Calu3 (cell line): ENCODE measurements at regions not wholly inside any gene's neighbourhood (a gene's known extent, or its start where the extent isn't known, plus 50 kb on each side); places are given as distances from the start of the nearest gene placed in this dataset.
A peak's percentile ranks its signal among the peaks of the same experiment; 100 is the strongest.

Experiments used
- BruUV-seq: library from RNA; stranded (reverse); fragments of 400-500 nt; replicated peaks from 2 replicates; lab custom pipeline; 2021; lab: Mats Ljungman, UMichigan
- CTCF ChIA-PET: fragments of 300-600 bp; sonication (Branson Sonifier 250); formaldehyde crosslinking; loops from one replicate; lab custom pipeline; 2022; ENCODE audit warnings: antibody characterized with exemption; lab: Charles Lee
- DNase-seq: peaks from one replicate; pipeline ENCODE4 v3.0.0; 2022
- H3K27ac Mint-ChIP-seq: one replicate; pipeline ENCODE4 v1.8.0; 2022; ENCODE audit warnings: mixed read lengths; ENCODE audit not compliant: unreplicated experiment
- H3K27me3 Mint-ChIP-seq: one replicate; pipeline ENCODE4 v1.8.0; 2022; ENCODE audit warnings: mixed read lengths; ENCODE audit not compliant: unreplicated experiment
- H3K36me3 Mint-ChIP-seq: one replicate; pipeline ENCODE4 v1.8.0; 2022; ENCODE audit warnings: mild to moderate bottlenecking, moderate library complexity, mixed read lengths; ENCODE audit not compliant: insufficient read depth, unreplicated experiment
- H3K4me1 Mint-ChIP-seq: one replicate; pipeline ENCODE4 v1.8.0; 2022; ENCODE audit warnings: mild to moderate bottlenecking, low read depth, mixed read lengths; ENCODE audit not compliant: unreplicated experiment
- H3K4me3 Mint-ChIP-seq: one replicate; pipeline ENCODE4 v1.8.0; 2022; ENCODE audit warnings: mild to moderate bottlenecking, low read depth, moderate library complexity, mixed read lengths; ENCODE audit not compliant: unreplicated experiment
- H3K9me3 Mint-ChIP-seq: one replicate; pipeline ENCODE4 v1.8.0; 2022; ENCODE audit warnings: low read depth, mixed read lengths; ENCODE audit not compliant: unreplicated experiment
- intact Hi-C: fragments of 100-400 bp; cut with micrococcal nuclease; formaldehyde crosslinking; loops from one replicate; pipeline ENCODE4 v1.10.0; 2022; ENCODE audit not compliant: unreplicated experiment
- TF ChIP-seq, protein P1 (sequence below): fragments of 200-600 bp; IDR thresholded peaks from one replicate; pipeline ENCODE4 v1.8.0; 2022; ENCODE audit warnings: antibody characterized with exemption; ENCODE audit not compliant: unreplicated experiment

DNA sequence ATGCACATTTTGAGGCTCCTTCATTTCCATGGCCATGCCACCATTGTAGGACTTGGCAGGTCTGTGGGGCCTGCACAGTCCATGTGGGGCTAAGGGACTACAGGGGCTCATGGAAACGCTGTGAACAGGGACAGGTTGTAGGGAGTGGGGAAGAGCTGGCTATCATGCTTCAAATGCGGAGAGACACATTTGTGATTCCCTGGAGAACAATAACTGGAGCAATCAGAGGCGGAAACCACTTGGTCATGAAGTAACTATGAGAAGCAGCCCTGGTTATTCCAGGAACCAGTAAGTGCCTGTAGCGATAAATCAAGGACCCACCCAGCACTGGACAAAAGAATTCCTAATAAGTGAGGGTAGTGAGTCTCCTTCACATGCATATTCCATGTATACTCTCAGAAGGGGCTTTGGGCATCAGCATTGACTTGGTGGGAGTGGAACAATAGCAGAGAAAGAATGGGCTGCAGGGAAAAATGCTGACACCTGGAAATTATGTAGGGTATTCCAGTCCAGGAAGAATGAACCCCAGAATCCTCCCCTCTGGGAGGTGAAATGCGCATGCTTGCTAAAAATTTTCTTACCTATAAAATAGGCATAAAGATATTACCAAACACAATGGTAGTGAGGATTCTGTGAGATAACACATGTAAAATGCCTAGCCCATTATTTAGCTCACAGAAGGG is 251.4 kb upstream of the ROPN1 start:
- no peak overlapping the region for H3K27ac Mint-ChIP-seq
- intact Hi-C loops, result loop anchor here (10.0 kb wide), 2 partner anchors 109 to 229 kb away; no protein-coding TSS in a partner anchor
- H3K4me3 Mint-ChIP-seq, result no peak overlapping the region
- DNase-seq, result no peak
- CTCF ChIA-PET, result no interaction called here
- peaks cover 62% of the 10 kb centered on the region for H3K27me3 Mint-ChIP-seq
- peaks cover 19% of the 10 kb centered on the region for H3K4me1 Mint-ChIP-seq
- no TSS peak for BruUV-seq
- TF ChIP-seq, protein P1, sequence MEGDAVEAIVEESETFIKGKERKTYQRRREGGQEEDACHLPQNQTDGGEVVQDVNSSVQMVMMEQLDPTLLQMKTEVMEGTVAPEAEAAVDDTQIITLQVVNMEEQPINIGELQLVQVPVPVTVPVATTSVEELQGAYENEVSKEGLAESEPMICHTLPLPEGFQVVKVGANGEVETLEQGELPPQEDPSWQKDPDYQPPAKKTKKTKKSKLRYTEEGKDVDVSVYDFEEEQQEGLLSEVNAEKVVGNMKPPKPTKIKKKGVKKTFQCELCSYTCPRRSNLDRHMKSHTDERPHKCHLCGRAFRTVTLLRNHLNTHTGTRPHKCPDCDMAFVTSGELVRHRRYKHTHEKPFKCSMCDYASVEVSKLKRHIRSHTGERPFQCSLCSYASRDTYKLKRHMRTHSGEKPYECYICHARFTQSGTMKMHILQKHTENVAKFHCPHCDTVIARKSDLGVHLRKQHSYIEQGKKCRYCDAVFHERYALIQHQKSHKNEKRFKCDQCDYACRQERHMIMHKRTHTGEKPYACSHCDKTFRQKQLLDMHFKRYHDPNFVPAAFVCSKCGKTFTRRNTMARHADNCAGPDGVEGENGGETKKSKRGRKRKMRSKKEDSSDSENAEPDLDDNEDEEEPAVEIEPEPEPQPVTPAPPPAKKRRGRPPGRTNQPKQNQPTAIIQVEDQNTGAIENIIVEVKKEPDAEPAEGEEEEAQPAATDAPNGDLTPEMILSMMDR, result no peak
- no peaks in the 10 kb centered on the region for H3K9me3 Mint-ChIP-seq
- H3K36me3 Mint-ChIP-seq, result no peaks in the 10 kb centered on the region

DNA sequence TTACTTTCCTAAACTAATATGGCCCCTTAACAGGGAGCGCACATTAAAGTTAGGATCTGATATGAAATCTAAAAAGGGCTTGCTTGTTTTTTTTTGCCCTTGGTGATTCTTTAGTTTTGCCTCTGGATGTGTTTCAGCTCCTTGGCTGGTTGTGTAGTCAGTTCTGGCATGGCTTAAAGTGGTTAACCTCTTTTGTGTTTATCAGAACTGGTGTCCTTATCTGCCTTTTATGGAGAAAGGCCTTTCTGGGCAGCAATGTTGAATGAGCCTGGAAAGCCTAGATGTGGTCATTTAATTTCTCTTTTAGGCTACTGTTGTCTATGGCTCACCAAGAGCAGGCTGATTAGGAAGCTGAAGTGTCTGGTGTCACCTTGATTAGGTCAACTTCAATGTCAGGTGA is 254.5 kb upstream of the ROPN1 start:
- no peak for DNase-seq
- intact Hi-C loops, result loop anchor here (10.0 kb wide), 2 partner anchors 112 to 232 kb away; no protein-coding TSS in a partner anchor
- H3K4me1 Mint-ChIP-seq, result peaks cover 25% of the 10 kb centered on the region
- H3K4me3 Mint-ChIP-seq, result no peak overlapping the region
- no peaks in the 10 kb centered on the region for H3K36me3 Mint-ChIP-seq
- CTCF ChIA-PET, result interaction anchor here (1.0 kb wide), 1 partner anchor 213 kb away, joined by 6 read pairs; the partner anchor contains the start of gene KALRN
- TF ChIP-seq, protein P1, result no peak
- H3K9me3 Mint-ChIP-seq, result no peaks in the 10 kb centered on the region
- H3K27ac Mint-ChIP-seq, result no peak overlapping the region
- BruUV-seq, result no TSS peak
- peaks cover 54% of the 10 kb centered on the region for H3K27me3 Mint-ChIP-seq

DNA sequence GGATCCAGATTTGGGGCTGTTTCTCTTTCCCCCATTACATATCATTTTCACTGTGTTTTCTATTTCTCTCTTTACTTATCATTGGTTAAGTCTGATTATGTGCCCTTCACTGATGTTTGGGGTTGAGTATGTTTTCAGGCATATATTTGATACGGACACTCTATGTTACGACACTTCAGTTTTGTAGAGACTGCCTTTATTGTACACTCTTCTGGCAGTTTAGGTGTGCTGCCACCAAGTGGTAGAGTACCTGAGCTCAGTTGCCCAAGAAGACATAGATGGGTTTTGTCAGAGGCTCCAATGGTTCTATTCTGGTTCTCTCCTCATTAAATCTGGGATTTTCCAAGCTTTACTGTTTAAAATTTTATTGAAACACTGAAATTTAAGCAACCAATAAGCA is 255.0 kb upstream of the ROPN1 start:
- H3K4me1 Mint-ChIP-seq, result peaks cover 25% of the 10 kb centered on the region
- no TSS peak for BruUV-seq
- peak; percentile 35 for DNase-seq
- TF ChIP-seq, protein P1, result no peak
- CTCF ChIA-PET, result interaction anchor here (0.5 to 1.0 kb wide), 3 partner anchors 14 to 481 kb away, joined by 3 to 6 read pairs (median 4); partner anchors contain the start of gene KALRN
- H3K36me3 Mint-ChIP-seq, result no peaks in the 10 kb centered on the region
- H3K4me3 Mint-ChIP-seq, result no peak overlapping the region
- H3K27ac Mint-ChIP-seq, result no peak overlapping the region
- intact Hi-C loops, result loop anchor here (10.0 kb wide), 2 partner anchors 112 to 232 kb away; no protein-coding TSS in a partner anchor
- peaks cover 50% of the 10 kb centered on the region for H3K27me3 Mint-ChIP-seq
- H3K9me3 Mint-ChIP-seq, result no peaks in the 10 kb centered on the region

GRCh38 chr3:124248471-124249028 is 256.6 kb upstream of the ROPN1 start:
- Mint-ChIP-seq H3K4me3 (no peak overlapping the region), H3K4me1 (peaks cover 25% of the 10 kb centered on the region), H3K36me3 (no peaks in the 10 kb centered on the region), H3K27ac (no peak overlapping the region), H3K27me3 (peaks cover 50% of the 10 kb centered on the region), H3K9me3 (no peaks in the 10 kb centered on the region)
- BruUV-seq, result no TSS peak
- CTCF ChIA-PET, result interaction anchor here (0.8 to 1.3 kb wide), 3 partner anchors 8 to 215 kb away, joined by 3 to 4 read pairs (median 3); partner anchors contain the start of gene KALRN
- TF ChIP-seq, protein P1, result no peak
- intact Hi-C loops, result loop anchor here (10.0 kb wide), 2 partner anchors 114 to 234 kb away; no protein-coding TSS in a partner anchor
- no peak for DNase-seq
